ENCODE measurements at regions not wholly inside any gene's neighbourhood (a gene's known extent, or its start where the extent isn't known, plus 50 kb on each side); places are given as distances from the start of the nearest gene placed in this dataset.
"Not testable (repeated sequence)": the region's sequence is repeated elsewhere in the genome, so short reads cannot be mapped to it uniquely, and the experiment has no call there.

DNA sequence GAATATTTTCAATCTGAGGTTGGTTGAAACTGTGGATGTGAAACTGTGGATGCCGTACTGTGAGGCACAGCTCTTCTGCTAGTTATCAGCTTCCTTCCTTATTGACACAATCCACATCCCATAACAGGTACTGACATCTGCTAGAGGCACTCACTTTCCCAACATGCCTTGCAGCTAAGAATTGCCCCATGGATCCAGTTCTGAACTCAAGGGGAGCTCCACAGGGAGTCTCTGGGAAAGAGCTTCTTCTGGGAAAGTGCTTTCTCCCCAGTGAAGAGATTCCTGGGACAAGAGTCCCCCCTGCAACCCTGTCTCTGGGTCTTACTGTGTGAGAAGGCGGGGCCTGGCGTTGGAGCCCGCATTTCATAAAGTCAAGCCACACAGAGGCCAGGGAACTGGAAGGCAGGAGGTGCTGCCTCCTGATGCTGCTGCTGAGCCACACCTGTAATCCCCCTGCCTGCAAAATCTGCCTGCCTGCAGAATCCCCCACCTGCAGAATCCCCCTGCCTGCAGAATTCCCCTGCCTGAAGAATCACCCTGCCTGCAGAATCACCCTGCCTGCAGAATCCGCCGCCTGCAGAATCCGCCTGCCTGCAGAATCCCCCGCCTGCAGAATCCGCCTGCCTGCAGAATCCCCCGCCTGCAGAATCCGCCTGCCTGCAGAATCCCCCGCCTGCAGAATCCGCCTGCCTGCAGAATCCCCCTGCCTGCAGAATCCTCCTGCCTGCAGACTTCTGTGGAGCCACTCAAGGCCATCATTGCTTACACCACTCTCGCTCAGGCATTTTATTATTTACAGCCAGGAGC, 305.4 kb downstream of the FOXL1 start:
- H3K4me3 ChIP-seq (ENCODE audit: low read depth, low read length) = no peak overlapping the region
- TF ChIP-seq, protein P1, sequence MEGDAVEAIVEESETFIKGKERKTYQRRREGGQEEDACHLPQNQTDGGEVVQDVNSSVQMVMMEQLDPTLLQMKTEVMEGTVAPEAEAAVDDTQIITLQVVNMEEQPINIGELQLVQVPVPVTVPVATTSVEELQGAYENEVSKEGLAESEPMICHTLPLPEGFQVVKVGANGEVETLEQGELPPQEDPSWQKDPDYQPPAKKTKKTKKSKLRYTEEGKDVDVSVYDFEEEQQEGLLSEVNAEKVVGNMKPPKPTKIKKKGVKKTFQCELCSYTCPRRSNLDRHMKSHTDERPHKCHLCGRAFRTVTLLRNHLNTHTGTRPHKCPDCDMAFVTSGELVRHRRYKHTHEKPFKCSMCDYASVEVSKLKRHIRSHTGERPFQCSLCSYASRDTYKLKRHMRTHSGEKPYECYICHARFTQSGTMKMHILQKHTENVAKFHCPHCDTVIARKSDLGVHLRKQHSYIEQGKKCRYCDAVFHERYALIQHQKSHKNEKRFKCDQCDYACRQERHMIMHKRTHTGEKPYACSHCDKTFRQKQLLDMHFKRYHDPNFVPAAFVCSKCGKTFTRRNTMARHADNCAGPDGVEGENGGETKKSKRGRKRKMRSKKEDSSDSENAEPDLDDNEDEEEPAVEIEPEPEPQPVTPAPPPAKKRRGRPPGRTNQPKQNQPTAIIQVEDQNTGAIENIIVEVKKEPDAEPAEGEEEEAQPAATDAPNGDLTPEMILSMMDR (IDR thresholded peaks at IDR 0.05; ENCODE audit: insufficient read depth, low read depth, low read length, missing control alignments) = no peak
- DNase-seq (ENCODE audit: low read depth) = no peak

DNA sequence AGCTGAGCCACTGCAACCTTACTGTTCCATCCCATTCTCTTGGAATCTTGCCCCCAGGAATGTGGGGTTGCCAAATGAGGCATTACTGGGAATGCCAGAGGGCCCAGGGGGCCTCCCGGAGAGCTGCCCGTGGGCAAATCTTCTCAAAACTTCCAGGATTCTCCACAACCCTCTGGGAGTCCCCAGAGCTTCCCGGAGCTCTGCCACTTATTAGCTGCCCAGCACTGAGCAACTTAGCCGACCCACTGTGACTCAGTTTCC, 306.0 kb downstream of the FOXL1 start:
- TF ChIP-seq, protein P1 (IDR thresholded peaks at IDR 0.05; ENCODE audit: insufficient read depth, low read depth, low read length, missing control alignments) = no peak
- no peak overlapping the region for H3K4me3 ChIP-seq (ENCODE audit: low read depth, low read length)
- DNase-seq (ENCODE audit: low read depth) = no peak

DNA sequence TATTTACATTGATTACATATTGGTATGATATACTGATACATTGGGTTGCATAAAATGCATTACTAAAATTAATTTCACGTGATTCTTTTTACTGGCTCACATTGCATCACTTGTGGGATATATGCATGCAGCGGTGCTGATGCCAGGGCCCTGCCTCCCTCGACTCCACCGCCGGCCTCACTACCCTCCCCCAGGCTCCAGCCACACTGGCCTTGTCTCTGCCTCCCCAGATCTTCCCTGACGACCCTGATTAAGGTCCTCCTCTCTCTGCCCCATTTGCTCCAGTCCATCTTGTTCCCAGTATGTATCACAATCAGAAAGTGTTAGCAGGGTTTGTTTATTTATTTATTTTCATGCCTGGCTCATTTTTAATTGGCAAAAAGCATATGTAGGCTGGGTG, 306.8 kb downstream of the FOXL1 start:
- TF ChIP-seq, protein P1 (IDR thresholded peaks at IDR 0.05; ENCODE audit: insufficient read depth, low read depth, low read length, missing control alignments) = no peak
- no peak overlapping the region for H3K4me3 ChIP-seq (ENCODE audit: low read depth, low read length)

DNA sequence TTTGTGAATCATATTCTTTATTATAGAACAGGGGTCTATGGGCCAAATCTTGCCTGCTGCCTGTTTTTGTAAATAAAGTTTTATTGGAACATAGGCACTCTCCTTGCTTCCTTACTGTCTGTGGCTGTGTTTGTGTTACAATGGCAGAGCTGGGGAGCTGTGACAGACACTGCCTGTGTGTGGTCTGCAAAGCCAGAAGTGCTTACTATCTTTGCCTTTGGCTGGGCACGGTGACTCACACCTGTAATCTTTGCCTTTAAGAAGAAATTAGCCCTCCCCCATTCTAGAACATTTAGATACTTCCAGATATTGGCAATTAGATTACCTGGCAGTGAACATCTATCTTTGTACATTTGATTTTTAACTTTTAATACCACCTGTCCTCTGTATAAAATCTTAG, 308.3 kb downstream of the FOXL1 start:
- TF ChIP-seq, protein P1 (IDR thresholded peaks at IDR 0.05; ENCODE audit: insufficient read depth, low read depth, low read length, missing control alignments) = no peak
- H3K4me3 ChIP-seq (ENCODE audit: low read depth, low read length) = no peak overlapping the region
- DNase-seq (ENCODE audit: low read depth) = no peak

More for the DNA sequence above, 306.8 kb downstream of the FOXL1 start:
- DNase-seq (ENCODE audit: low read depth) = no peak

DNA sequence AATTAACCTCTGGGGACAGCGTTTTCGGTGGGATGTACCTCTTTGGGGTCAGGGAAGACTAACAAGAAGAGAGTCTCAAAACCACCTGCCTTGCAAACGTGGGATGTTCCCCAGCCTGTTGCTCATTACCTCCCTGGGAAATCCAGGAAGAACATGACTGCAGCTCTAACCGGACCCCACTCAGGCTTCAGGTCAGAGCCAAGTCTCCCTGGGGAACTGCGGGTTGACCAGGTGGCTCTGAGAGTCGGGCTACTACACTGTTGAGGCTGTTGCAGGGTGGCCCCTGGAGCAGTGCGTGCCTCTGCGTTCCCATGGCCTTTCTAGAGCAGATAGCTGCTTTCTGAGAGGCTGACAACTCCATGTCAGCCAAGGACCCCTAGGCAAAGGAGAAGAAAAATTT, 309.1 kb downstream of the FOXL1 start:
- TF ChIP-seq, protein P1 (IDR thresholded peaks at IDR 0.05; ENCODE audit: insufficient read depth, low read depth, low read length, missing control alignments) = no peak
- no peak for DNase-seq (ENCODE audit: low read depth)
- no peak overlapping the region for H3K4me3 ChIP-seq (ENCODE audit: low read depth, low read length)

DNA sequence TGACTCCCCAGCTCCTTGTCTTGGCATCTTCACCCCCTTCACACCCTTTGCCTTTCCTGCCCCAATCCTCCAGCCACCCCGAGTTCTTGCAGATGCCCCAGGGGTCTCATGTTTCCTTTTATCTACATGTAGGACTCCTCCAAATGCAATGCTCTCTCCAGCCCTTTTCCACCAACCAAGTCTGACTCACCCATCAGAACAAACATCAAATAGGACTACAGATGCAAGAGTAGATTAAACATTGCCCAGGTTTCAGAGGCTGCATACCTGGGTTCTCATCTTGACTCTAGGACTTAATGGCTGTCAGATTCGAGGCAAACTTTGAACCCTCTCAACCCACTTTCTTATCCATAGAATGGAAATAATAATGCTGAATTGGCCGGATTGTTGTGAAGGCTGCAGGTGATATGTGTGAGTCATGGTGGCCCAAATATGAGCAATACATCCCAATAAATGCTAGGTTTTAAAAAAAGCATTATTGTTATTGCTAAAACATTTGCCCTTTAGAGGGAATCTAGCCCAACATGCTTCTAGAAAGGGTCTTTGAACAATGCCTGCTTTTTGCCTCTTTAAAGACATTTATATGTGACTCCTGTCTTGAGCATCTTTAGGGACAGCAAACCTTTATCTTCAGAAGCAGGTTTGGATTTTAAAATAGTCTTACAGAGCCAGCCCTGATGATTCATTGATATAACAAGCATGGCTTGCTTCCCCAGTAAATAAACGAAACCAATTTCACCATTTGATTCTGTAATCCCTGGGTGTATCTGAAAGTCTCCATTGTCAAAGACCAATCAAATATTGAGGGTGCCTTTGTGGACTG, 310.1 kb downstream of the FOXL1 start:
- TF ChIP-seq, protein P1 (IDR thresholded peaks at IDR 0.05; ENCODE audit: insufficient read depth, low read depth, low read length, missing control alignments) = no peak
- DNase-seq (ENCODE audit: low read depth) = no peak
- no peak overlapping the region for H3K4me3 ChIP-seq (ENCODE audit: low read depth, low read length)

DNA sequence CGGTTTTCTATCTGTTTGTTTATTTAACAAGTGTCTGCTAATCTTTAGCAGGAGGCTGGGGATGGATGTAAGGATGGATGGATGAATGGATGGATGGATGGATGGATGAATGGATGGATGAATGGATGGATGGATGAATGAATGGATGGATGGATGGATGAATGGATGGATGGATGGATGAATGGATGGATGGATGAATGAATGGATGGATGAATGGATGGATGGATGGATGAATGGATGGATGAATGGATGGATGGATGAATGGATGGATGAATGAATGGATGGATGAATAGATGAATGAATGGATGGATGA, 310.7 kb downstream of the FOXL1 start:
- DNase-seq (ENCODE audit: low read depth) = not testable (repeated sequence)

More for the DNA sequence above, 310.7 kb downstream of the FOXL1 start:
- not testable (repeated sequence) for H3K4me3 ChIP-seq (ENCODE audit: low read depth, low read length)

Data from GM12865 (cell line).